HG03103 (cell line): ENCODE measurements at regions not wholly inside any gene's neighbourhood (a gene's known extent, or its start where the extent isn't known, plus 50 kb on each side); places are given as distances from the start of the nearest gene placed in this dataset.
A peak's percentile ranks its signal among the peaks of the same experiment; 100 is the strongest.
"Not testable (repeated sequence)": the region's sequence is repeated elsewhere in the genome, so short reads cannot be mapped to it uniquely, and the experiment has no call there.

Source experiments
- ATAC-seq: cut with Tn5 transposase; IDR thresholded peaks from one replicate; pipeline ENCODE4 v1.9.1; 2021; ENCODE audit warnings: low read depth; ENCODE audit not compliant: unreplicated experiment

DNA sequence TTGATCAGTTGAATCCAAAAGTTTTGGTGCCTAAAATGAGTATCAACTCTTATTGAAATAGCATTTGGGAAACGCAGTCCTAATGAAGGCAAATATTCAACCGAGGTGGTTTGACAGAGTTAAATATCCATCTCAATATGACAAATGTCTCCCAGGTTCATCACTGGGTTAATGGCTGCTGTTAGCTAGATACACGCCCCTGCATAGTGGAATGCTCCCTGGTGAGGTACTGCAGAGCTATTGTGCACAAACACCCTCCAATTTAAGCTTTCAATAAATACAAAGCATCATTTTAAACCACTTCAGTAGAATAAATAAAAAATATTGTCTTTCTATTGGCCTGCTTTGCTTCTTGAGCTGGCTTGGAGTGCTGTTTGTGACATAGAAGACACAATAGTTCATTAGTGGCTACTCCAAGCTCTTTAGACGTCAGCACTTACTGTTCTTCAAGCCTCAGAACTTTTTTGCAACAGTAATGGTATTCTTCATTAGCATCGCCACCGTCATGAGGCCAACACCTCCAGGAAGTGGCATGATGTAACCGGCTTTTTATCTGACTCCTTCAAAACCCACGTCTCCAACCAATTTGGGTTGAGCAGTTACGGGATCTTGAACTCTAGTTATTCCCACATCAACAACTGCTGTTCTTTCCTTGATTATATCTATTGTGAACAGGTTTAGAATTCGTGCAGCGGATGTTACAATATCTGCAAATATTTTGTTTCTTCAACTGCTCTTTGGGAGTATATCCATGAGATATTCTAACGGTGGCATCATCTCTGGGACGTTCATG lies 1159.6 kb upstream of the EPHA6 start:
- ATAC-seq, result no peak

DNA sequence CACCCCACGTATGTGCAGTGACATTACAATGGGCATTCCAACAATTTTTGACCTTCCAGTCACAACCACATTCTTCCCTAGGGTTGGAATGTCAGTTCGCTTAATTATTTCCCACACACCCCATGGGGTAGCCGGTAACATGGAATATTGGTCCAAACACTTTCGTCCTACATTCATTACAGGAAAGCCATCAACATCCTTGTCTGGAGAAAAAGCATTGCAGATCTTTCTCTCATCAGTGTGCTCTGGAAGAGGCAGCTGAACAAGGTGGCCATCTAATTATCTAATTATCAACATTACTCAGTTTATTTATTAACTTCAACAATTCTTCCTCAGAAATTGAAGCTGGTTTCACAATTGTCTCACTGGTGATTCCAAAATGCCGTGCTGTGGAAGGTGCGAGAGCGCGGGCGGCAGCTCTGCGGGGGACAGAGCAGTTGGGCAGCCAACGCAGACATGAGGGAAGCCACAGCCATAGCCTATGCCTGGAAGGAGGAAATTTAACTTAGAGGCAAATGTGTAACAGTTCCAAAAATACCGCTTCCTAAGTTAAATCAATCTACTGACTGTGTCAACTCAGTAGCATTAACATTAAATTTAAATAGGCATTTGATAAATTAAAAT lies 1158.9 kb upstream of the EPHA6 start:
- ATAC-seq, result no peak

DNA sequence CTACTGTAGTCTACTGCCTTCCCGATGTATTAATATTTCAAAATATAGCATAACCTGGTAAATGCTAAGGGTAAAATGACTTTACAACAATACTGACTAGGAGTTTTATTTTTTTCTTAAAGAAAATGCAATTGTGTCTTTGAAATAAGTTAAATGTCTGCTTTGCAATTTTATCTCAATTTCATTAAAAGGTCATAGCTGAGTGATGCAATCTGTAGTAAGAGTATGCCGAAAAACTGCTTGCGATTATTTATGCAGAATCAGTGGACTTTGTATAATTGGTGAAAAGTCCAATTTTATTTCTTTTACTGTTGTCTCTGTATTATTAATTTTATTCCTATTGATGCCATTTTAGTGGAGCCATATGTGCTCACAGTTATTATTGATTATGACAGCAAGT lies 1143.6 kb upstream of the EPHA6 start:
- ATAC-seq, result no peak

GRCh38 chr3:95673215-95673614 lies 1141.2 kb upstream of the EPHA6 start:
- ATAC-seq, result no peak

- peak; percentile 84 for ATAC-seq
Observed at GRCh38 chr3:95705786-95706418, 1108.5 kb upstream of the EPHA6 start.

GRCh38 chr3:95707268-95707667 lies 1107.1 kb upstream of the EPHA6 start:
- ATAC-seq, result no peak

DNA sequence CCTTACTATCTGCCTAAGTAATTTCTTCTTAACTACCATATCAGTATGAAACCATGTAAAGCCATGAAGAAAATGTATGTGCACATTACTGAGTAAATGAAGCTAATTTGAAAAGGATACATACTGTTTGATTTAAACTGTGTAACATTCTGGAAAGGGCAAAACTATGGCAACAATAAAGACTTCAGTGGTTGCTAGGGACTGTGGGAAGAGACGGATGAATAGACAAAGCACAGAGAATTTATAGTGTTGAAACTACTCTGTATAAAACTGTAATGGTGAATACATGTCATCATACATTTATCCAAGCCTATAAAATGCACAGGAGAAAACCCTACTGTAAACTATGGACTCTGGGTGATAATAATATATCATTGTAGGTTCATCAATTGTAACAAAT lies 1103.7 kb upstream of the EPHA6 start:
- ATAC-seq, result no peak

DNA sequence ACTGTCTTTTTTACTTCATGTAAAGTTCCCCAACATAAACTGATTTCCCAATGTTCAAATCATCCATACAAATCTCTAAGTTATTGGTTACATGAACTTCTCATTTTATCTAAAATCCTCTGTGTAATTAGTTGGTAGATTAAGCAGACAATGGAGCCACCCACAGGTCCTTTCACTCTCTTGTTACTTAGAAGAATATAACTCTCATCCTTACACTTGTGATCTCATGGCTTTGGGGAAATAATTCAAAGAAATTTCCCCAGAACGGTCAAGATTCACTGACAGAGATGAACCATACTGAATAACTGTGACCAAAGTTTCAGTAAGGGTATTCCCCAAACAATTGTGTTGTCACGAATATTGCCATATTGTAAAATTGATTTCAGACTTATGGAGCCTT lies 1102.6 kb upstream of the EPHA6 start:
- ATAC-seq, result no peak

GRCh38 chr3:95715128-95715527 lies 1099.3 kb upstream of the EPHA6 start:
- no peak for ATAC-seq

DNA sequence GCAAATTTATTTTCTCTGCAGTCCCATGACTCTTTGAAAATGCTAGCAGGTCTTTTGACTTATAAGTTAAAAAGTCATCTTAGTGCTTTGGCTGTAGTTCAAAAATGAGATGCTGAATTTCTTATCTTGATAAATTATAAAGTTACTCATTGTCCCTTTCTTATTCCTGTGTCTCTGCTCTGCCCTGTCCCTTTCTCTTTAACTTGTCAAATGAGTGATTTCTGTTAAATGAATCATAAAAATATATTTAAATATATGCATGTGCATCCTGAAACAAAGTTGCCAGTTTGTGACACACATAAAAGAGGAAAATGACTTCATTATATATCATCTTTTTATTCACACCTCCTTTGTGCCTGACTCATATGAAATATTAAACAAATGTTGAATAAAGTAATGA lies 1097.3 kb upstream of the EPHA6 start:
- ATAC-seq, result no peak

DNA sequence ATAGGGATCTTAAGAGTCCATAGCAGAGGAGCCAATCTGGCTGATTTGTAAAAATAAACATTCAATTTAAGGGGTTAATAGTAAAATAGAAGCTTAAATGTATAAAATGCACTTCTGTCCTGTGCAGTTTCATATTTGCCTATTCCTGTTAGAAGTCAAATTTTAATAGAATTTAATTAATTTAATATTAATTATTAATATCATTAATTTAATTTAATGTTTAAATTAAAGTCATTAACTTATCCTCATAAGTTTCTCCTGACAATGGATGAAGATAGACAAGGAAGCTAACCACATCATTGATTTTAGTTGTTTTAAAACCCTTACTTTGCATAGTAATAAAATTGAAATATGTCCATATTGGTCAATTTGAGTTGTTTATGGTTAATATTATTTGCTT lies 1096.2 kb upstream of the EPHA6 start:
- no peak for ATAC-seq

DNA sequence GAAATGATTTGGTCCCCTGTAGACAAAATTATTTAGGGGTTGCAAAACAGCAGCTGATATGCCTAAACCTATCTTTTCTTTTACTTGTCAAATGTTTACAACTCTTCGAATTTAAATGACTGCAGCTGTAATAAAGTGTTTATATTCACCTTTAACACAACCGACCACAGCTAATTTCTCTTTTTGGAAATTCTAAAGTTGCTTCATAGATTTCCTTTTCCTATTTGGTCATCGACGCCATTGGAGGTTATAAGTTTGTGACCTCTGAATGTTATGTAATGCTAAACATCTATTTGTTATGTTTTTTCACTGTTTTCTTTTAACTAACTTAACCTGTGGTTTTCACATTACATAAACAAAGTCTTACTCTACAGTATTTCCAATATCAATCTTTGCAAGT lies 1094.9 kb upstream of the EPHA6 start:
- ATAC-seq, result no peak

GRCh38 chr3:95721938-95722337 lies 1092.5 kb upstream of the EPHA6 start:
- ATAC-seq, result peak; percentile 71

DNA sequence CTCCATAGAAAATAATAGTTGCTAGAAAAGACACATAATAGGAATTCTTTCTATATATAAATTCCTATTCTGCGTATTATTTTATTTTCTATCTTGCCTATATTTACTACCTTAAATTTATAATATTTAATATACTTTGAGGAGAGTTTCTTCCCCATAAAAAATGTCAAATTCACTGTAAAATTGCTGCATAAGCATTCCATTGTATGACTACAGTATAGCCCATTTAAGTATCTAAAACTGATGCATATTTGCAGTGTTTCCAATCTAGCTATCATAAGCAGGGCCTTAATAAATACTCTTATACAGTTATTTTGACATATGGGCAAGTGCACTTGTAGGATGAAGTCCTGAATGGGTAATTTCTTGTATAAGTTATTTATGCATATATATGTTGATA lies 1088.6 kb upstream of the EPHA6 start:
- no peak for ATAC-seq

DNA sequence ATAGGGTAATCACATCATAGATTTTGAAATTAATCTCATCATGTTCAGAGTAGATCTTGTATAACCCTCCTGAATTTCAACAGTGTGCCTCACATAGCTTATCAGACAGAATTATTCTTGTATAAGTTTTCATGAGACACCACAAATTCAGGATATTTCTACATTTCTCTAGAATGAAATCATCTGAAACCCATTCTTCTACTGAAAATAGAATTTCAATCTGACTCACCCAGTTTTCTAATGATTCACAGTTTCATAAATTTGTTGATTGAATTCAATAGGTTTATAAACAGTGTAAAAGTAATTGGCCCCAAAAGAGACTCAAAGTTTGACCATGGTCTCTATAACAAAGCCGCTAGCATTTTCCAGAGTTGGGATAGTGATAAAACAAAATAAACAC lies 1082.6 kb upstream of the EPHA6 start:
- no peak for ATAC-seq

- ATAC-seq, result no peak
Observed at GRCh38 chr3:95733336-95733735, 1081.1 kb upstream of the EPHA6 start.

DNA sequence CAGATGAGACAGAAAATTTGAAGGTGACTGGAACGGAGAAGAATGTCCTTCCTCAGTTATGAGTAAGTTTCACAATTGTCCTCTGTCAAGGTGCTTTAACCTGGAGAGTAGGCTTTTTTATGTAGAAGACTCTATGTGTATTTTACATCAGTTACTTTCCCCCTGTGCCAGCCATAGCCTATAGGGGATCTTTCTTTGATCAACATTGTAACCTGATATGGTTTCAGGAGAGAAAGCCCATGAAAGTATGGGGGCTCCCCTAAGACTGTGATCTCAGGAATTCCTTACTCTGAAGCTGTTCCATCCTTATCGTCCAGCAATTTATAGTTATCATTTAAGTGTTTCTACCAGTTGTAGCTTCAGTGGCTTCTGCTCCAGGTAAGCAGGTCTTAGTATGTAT lies 1076.3 kb upstream of the EPHA6 start:
- ATAC-seq, result no peak

DNA sequence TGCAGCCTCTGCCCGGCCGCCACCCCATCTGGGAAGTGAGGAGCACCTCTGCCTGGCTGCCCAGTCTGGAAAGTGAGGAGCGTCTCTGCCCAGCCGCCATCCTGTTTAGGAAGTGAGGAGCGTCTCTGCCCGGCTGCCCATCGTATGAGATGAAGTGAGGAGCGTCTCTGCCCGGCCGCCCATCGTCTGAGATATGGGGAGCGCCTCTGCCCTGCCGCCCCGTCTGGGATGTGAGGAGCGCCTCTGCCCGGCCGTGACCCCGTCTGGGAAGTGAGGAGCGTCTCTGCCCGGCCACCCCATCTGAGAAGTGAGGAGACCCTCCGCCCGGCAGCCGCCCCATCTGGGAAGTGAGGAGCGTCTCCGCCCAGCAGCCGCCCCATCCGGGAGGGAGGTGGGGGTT lies 1069.5 kb upstream of the EPHA6 start:
- not testable (repeated sequence) for ATAC-seq

DNA sequence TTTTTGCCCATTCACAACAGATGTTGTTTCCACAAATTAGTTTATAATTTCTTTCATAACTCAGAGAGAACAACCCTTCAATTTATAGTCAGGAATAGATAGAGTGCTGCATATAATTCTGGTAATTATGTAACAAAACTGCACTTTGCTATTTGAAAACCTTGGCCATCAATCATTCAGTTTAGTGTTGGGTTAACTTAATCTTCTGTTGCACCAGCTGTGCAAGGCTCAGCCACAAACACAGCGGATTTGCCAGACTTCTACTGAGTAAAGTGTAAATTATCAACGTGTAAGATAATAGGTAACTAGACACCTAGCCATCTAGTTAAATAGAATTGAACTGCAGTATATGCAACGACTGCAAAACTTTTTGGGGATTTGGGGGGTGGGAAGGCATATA lies 1064.3 kb upstream of the EPHA6 start:
- ATAC-seq, result no peak

GRCh38 chr3:95751509-95751908 lies 1062.9 kb upstream of the EPHA6 start:
- no peak for ATAC-seq

DNA sequence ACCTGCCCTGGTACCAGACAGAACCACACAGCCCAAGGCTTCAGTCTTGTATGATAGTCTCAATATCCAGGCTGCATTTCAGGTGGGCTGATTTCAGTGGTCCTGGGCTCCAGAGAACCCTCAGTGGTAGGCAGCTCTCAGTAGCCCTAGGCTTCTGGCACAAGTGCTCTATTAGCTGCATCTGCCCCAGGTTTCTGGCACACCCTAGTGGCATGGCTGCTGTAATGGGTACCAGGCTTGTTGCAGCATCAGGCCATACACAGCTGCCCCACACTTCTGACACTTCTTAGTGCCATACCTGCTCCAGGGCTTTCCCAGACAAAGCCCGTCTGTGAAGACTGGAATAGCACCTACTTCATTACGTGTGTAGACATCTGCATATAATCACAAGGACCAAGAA lies 1062.2 kb upstream of the EPHA6 start:
- no peak for ATAC-seq

DNA sequence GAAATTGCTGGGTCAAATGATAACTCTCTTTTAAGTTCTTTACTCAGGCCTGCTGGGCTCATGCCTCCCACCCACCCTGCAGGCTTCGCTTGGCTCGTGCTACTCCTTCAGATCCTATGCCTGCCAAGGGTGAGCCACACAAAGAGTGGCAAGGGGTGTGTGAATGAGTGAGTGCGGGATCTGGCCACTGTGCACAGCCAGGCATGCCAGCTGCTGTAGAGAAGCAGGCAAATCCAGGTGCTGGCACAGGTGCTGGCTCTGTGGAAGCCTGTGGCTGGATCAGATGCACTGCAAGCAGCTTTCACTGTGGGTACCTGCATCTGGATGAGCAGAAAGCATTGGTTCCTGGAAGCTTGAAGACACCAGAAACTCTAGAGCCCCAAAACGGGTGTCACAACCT lies 1055.7 kb upstream of the EPHA6 start:
- no peak for ATAC-seq
